ENCODE measurements at regions not wholly inside any gene's neighbourhood (a gene's known extent, or its start where the extent isn't known, plus 50 kb on each side); places are given as distances from the start of the nearest gene placed in this dataset.
"Not testable (repeated sequence)": the region's sequence is repeated elsewhere in the genome, so short reads cannot be mapped to it uniquely, and the experiment has no call there.

DNA sequence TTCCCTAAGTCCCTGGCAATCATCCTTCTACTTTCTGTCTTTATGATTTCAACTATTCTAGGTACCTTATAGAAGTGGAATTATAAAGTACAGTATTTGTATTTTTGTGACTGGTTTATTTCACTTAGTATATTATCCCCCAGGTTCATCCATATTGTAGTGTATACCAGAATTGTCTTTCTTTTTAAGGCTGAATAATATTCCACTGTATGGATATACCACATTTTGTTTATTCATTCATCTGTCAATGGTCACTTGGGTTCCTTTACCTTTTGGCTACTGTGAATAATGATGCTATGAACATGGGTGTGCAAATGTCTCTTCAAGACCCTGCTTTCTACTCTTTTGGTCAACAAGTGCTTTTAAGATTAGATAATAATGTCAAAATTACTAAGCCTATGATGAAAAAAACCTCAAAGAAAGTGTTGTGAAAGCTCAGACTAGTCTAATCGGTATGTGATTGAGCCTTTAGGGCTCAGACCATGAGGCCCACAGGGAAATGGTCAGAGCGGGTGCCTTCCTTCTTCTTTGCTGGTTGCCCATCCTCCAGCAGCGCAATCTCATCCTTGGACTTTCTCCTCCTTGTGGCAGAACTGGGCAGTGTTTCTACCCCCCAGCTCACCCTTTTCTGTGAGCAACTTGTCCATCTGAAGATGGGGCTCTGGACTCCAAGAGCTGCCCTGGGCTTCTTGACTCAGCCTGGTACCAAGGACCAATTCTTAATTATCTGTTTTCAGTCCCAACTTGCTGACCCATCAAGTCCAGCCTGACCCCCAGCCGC lies 105.4 kb downstream of the TTC8 start:
- no peak for DNase-seq (ENCODE audit: low read depth)

- no peak for DNase-seq (ENCODE audit: low read depth)
Observed at GRCh38 chr14:88931321-88932110, 107.1 kb downstream of the TTC8 start.

DNA sequence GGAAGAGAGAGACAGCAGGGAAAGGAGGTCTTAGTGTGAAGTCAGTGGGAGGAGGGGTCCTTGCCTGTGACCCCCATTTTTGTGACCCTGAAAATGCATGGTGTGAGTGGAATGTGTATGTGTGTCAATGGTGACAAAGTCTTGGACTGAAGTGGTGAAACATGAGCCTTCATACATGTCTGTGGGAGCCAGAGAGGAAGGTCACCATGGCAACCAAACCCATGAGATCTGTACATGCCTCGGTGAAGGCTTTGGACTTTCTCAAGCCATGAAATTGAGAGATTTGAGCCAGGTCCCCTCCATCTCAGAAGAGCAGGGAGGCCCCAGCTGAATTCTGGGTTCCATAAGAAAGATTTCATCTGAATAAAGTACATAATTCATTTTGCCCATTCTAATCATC lies 108.7 kb downstream of the TTC8 start:
- DNase-seq (ENCODE audit: low read depth) = no peak

DNA sequence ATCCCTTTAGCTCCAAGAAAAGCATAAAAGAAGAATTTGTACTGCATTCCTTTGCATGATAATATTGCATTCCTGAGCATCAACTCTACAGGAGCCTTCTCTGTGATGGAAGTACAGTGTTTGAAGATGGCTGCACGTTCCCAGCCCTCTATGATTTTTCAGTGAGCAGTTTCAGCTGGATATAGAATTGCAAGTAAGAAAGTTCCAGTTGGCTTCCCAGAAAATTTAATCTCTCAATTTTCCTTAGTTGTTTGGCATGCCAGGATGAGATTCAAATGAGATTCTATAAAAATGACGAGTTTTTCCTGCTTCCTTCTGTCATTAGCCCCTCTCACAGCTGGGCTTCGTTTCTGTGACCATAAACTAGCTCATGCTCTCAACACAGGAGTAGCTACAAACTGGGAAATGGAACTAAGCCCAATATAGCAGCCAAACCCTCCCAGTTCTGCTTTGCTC lies 109.9 kb downstream of the TTC8 start:
- DNase-seq (ENCODE audit: low read depth) = no peak

DNA sequence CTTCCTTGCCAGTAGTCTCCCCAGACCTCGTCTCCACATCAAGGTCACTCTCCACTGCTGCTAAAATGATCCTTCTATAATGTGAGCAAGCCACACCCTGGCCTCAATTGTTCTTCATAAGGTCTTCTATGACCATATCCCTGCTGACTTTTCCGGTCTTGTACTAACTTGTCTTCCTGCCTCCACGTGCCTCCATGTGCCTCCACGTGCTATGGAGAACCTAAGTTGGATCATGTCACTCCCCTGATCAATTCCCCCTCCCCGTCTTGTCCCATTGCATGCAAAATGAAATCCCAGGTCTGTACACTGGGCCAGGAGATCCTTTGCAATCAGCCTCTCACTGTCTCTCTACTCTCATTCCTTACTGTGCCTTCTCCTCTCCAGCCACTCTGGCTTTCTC lies 110.6 kb downstream of the TTC8 start:
- DNase-seq (ENCODE audit: low read depth) = no peak

DNA sequence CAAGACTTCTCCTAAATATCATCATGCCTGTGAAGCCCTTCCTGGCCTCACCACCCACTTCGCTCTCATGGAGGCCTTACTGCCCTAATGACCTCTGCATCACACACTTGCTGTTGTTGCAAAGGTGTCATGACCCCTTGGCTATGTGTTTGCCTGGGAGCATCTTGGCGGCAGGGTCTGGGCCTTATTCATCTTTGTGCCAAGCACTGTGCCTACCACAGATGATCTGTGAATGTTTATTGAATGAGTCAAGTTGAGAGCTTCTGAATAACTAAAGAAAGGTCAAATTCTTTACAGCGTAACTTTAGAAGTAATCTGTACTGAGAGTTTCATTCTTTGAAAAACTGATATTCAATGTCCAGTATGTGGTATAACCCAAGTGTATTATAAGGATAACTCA lies 113.3 kb downstream of the TTC8 start:
- no peak for DNase-seq (ENCODE audit: low read depth)

DNA sequence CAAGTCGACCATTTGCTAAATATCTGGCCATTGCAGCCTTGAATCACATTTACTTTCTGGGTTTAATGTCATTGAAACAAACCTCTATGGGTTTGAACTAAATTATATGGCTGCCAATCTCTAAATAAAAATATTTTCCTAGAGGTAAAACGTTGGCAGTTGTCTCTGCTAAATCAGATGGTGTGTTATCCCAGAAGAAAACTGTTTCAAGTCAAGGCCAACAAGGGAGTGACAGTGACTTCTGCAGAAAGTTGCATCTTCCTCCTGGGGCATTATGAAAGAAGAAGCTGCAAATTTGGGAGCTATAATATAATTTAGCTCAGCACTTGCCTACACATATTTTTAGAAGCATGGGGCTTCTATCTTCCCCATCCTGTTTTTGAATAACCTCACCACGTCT lies 116.2 kb downstream of the TTC8 start:
- DNase-seq (ENCODE audit: low read depth) = no peak

- DNase-seq (ENCODE audit: low read depth) = no peak
Observed at GRCh38 chr14:88941414-88941813, 117.0 kb downstream of the TTC8 start.

GRCh38 chr14:88947646-88948598 lies 123.5 kb downstream of the TTC8 start:
- no peak for DNase-seq (ENCODE audit: low read depth)

GRCh38 chr14:88950069-88950468 lies 125.6 kb downstream of the TTC8 start:
- no peak for DNase-seq (ENCODE audit: low read depth)

- no peak for DNase-seq (ENCODE audit: low read depth)
Observed at GRCh38 chr14:88951370-88951769, 126.9 kb downstream of the TTC8 start.

GRCh38 chr14:88952901-88953300 lies 128.4 kb downstream of the TTC8 start:
- no peak for DNase-seq (ENCODE audit: low read depth)

DNA sequence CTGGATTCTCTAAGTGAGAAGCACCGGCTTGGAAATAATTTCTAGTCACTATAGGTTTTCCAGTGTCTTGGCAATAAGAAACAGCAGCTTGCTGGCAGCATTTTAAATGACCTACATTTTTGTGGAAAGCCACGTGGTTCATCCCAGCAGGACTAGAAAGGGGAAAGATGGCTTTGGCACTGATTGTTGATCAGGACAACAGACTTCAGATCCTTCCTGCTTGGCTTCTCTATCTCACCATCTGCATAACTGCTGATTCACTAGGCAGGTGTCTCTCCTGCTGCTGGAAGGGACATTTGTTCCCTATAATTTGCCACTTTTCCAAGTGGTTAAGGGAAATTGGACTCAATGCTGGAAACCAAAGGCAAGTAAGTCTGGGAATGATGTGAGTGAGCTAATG lies 131.0 kb downstream of the TTC8 start:
- no peak for DNase-seq (ENCODE audit: low read depth)

- DNase-seq (ENCODE audit: low read depth) = no peak
Observed at GRCh38 chr14:88960496-88960895, 136.0 kb downstream of the TTC8 start.

DNA sequence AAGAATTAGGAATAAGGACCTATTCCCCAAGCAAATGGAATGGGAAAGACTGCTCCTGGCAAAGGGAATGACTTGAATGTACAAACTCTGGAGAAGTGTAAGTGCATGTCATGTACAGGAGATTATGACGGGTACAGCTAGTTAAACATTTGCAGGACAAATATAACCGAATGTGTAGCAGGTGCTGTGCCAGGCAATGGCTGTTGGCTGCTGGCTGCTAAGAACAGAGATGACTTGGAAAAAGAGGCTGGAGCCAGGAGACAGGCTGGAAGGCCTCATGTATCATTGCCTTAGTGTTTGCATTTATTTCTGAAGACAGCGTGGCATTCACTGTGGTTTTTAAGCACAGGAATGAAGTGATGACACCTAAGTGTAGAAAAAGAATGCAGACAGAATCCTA lies 136.8 kb downstream of the TTC8 start:
- DNase-seq (ENCODE audit: low read depth) = no peak

GRCh38 chr14:88962356-88962755 lies 137.9 kb downstream of the TTC8 start:
- no peak for DNase-seq (ENCODE audit: low read depth)

GRCh38 chr14:88967299-88967698 lies 142.8 kb downstream of the TTC8 start:
- no peak for DNase-seq (ENCODE audit: low read depth)

- DNase-seq (ENCODE audit: low read depth) = no peak
Observed at GRCh38 chr14:88975043-88975830, 150.8 kb downstream of the TTC8 start.

- DNase-seq (ENCODE audit: low read depth) = no peak
Observed at GRCh38 chr14:88975926-88976325, 151.5 kb downstream of the TTC8 start.

- DNase-seq (ENCODE audit: low read depth) = not testable (repeated sequence)
Observed at GRCh38 chr14:88980907-88981306, 156.5 kb downstream of the TTC8 start.

GRCh38 chr14:88981948-88982347 lies 157.5 kb downstream of the TTC8 start:
- no peak for DNase-seq (ENCODE audit: low read depth)
